CD8-positive, alpha-beta memory T cell (primary cell): ENCODE measurements at regions not wholly inside any gene's neighbourhood (a gene's known extent, or its start where the extent isn't known, plus 50 kb on each side); places are given as distances from the start of the nearest gene placed in this dataset.
"Not testable (repeated sequence)": the region's sequence is repeated elsewhere in the genome, so short reads cannot be mapped to it uniquely, and the experiment has no call there.

Source experiments
- CTCF ChIA-PET: fragments of 350-600 bp; sonication (Branson Sonifier 250); formaldehyde crosslinking; loops from one replicate; lab custom pipeline; 2021; ENCODE audit warnings: antibody characterized with exemption; lab: Charles Lee
- POLR2A ChIA-PET: fragments of 350-600 bp; sonication (Branson Sonifier 250); formaldehyde crosslinking; loops from one replicate; lab custom pipeline; 2021; ENCODE audit warnings: antibody characterized with exemption; lab: Charles Lee
- DNase-seq, 5 donors: peaks; one replicate each; pipeline versions ENCODE4 v3.0.0 to v3.0.0-alpha.2; 2020 to 2022; ENCODE audit warnings: mixed read lengths in 1 of 5
- H3K27ac ChIP-seq: one replicate; pipeline ENCODE4 v1.7.0; 2013; ENCODE audit warnings: low read depth, mild to moderate bottlenecking, low read length, moderate library complexity
- H3K27me3 ChIP-seq: 2 replicates; pipeline ENCODE4 v1.7.0; 2013; ENCODE audit warnings: low read length, mild to moderate bottlenecking; ENCODE audit not compliant: insufficient read depth, poor library complexity, severe bottlenecking
- H3K36me3 ChIP-seq: 2 replicates; pipeline ENCODE4 v1.7.0; 2013; ENCODE audit warnings: mild to moderate bottlenecking, low read length, moderate library complexity; ENCODE audit not compliant: insufficient read depth
- H3K4me1 ChIP-seq: 2 replicates; pipeline ENCODE4 v1.7.0; 2013; ENCODE audit warnings: mild to moderate bottlenecking, low read length, moderate library complexity; ENCODE audit not compliant: insufficient read depth
- H3K4me3 ChIP-seq: 2 replicates; pipeline ENCODE4 v1.7.0; 2013; ENCODE audit warnings: mild to moderate bottlenecking, low read length
- H3K9me3 ChIP-seq: 2 replicates; pipeline ENCODE4 v1.7.0; 2013; ENCODE audit warnings: mild to moderate bottlenecking, low read length
- H3K27ac Mint-ChIP-seq, 8 donors: one replicate each; pipeline ENCODE4 v1.8.0; 2020 to 2021; ENCODE audit warnings: mixed read lengths in 8 of 8, mild to moderate bottlenecking in 6 of 8, inconsistent platforms in 3 of 8, moderate library complexity in 3 of 8
- H3K27me3 Mint-ChIP-seq, 2 donors: one replicate each; pipeline ENCODE4 v1.8.0; 2020 to 2021; ENCODE audit warnings: mixed read lengths in 2 of 2, mild to moderate bottlenecking in 1 of 2, moderate library complexity in 1 of 2
- H3K36me3 Mint-ChIP-seq, 3 donors: one replicate each; pipeline ENCODE4 v1.8.0; 2020 to 2021; ENCODE audit warnings: mixed read lengths in 3 of 3, inconsistent platforms in 1 of 3, mild to moderate bottlenecking in 1 of 3
- H3K4me1 Mint-ChIP-seq, 3 donors: one replicate each; pipeline ENCODE4 v1.8.0; 2020 to 2021; ENCODE audit warnings: mixed read lengths in 3 of 3, inconsistent platforms in 1 of 3, mild to moderate bottlenecking in 1 of 3
- H3K4me3 Mint-ChIP-seq, 7 donors: one replicate each; pipeline ENCODE4 v1.8.0; 2020 to 2021; ENCODE audit warnings: mixed read lengths in 7 of 7, mild to moderate bottlenecking in 6 of 7, moderate library complexity in 4 of 7, inconsistent platforms in 2 of 7
- H3K9me3 Mint-ChIP-seq, 5 donors: one replicate each; pipeline ENCODE4 v1.8.0; 2020 to 2022; ENCODE audit warnings: mixed read lengths in 5 of 5, mild to moderate bottlenecking in 3 of 5, moderate library complexity in 2 of 5, inconsistent platforms in 1 of 5

DNA sequence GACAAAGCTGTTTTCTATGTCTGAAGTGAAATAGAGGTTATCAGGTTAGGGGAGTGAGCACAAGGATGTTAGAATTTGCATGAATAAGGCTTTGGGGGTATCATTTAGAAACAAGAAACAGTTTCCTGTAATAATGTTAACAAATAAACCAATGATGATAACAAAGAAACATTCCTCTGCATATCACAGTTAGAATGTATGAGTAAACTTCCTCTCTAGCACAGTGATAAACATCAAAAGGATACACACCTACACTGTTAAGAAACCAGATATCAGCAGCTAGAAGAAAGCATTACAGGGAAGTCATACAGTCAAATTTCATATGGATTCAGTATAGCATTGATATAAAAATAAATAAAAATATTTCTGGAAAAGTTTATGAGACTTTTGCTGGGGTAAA, 340.0 kb upstream of the MAGEB16 start:
- Mint-ChIP-seq H3K27me3 (peaks cover 0 to 7% of the 10 kb centered on the region in 2 donors), H3K9me3 (peaks cover 0 to 5% (median 2%) of the 10 kb centered on the region in 5 donors), H3K4me1 (no peaks in the 10 kb centered on the region), H3K36me3 (no peaks in the 10 kb centered on the region), H3K27ac (no peak overlapping the region), H3K4me3 (no peak overlapping the region)
- no peak for DNase-seq
- no peaks in the 10 kb centered on the region for H3K36me3 ChIP-seq
- POLR2A ChIA-PET = no interaction called here
- no peak overlapping the region for H3K27ac ChIP-seq
- no peaks in the 10 kb centered on the region for H3K27me3 ChIP-seq
- H3K4me1 ChIP-seq = no peaks in the 10 kb centered on the region
- H3K9me3 ChIP-seq = no peaks in the 10 kb centered on the region
- CTCF ChIA-PET = no interaction called here
- H3K4me3 ChIP-seq = no peak overlapping the region

DNA sequence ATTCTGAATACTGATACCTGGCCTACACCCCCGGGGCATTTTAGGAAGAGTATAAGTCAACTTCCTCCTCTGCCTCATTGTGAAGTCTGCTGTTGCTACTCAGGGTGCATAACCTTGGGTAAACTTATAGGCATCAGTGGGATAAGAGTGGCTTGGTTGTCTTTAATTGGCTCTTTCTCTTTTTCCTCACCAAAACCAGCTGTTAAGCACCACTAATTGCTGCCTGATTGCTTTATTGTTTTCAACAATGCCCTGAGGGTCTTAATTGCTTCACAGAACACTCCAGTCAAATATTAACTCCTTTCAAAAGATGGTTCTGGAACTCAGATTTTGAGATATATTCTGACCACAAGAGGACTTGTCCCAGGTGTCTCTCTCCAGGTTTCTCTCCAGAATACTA, 337.0 kb upstream of the MAGEB16 start:
- Mint-ChIP-seq H3K27me3 (peaks cover 0 to 7% of the 10 kb centered on the region in 2 donors), H3K36me3 (no peaks in the 10 kb centered on the region), H3K4me3 (no peak overlapping the region), H3K9me3 (peaks cover 0 to 4% (median 2%) of the 10 kb centered on the region in 5 donors), H3K4me1 (no peaks in the 10 kb centered on the region), H3K27ac (no peak overlapping the region)
- Histone ChIP-seq H3K9me3 (no peaks in the 10 kb centered on the region), H3K27ac (no peak overlapping the region), H3K4me1 (no peaks in the 10 kb centered on the region), H3K27me3 (no peaks in the 10 kb centered on the region), H3K36me3 (no peaks in the 10 kb centered on the region), H3K4me3 (no peak overlapping the region)
- POLR2A ChIA-PET = no interaction called here
- CTCF ChIA-PET = no interaction called here
- no peak for DNase-seq

DNA sequence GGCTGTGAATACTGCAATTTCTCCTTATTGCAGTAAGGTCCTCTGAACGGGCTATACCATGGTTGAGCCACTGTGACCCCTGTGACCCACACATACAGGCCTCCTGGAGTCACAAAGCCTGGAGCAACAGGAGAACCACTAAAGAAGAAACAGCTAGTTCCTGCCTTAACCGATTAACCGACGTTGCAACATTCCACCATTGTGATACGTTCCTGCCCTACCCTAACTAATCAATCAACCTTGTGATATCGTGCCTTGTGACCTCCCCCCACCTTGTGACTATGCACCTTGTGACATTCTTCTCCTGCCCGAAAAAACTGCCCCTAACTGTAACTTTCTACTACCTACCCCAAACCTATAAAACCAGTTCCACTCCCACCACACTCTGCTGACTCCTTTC, 301.5 kb upstream of the MAGEB16 start:
- H3K27ac ChIP-seq, CTCF ChIA-PET, H3K27me3 Mint-ChIP-seq: not testable (repeated sequence)

DNA sequence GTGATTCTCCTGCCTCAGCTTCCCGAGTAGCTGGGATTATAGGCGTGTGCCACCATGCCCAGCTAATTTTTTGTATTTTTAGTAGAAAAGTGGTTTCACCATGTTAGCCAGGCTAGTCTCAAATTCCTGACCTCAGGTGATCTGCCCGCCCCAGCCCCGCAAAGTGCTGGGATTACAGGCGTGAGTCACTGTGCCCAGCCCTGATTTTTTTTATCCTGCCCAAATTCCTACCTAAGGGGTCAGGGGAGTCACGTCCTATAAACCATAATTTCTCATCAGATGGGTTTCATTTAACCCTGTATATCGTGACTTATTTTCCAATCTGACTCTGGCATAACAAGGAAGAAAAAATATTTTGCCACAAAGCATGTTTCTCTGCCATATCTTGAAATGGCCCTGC, 300.7 kb upstream of the MAGEB16 start:
- H3K27ac Mint-ChIP-seq, H3K4me1 ChIP-seq, H3K27me3 ChIP-seq, POLR2A ChIA-PET, CTCF ChIA-PET, H3K27ac ChIP-seq, H3K9me3 Mint-ChIP-seq, DNase-seq, H3K36me3 ChIP-seq, H3K9me3 ChIP-seq, H3K27me3 Mint-ChIP-seq, H3K4me1 Mint-ChIP-seq, H3K4me3 ChIP-seq, H3K4me3 Mint-ChIP-seq, H3K36me3 Mint-ChIP-seq: not testable (repeated sequence)

More for the DNA sequence above, 301.5 kb upstream of the MAGEB16 start:
- H3K4me3 Mint-ChIP-seq, H3K4me3 ChIP-seq, H3K36me3 ChIP-seq, H3K4me1 ChIP-seq, H3K27me3 ChIP-seq, H3K9me3 Mint-ChIP-seq, H3K36me3 Mint-ChIP-seq, H3K9me3 ChIP-seq, H3K4me1 Mint-ChIP-seq, POLR2A ChIA-PET, DNase-seq: not testable (repeated sequence)
- H3K27ac Mint-ChIP-seq = peak overlapping the region in 1 of 8 donors; percentile 70

DNA sequence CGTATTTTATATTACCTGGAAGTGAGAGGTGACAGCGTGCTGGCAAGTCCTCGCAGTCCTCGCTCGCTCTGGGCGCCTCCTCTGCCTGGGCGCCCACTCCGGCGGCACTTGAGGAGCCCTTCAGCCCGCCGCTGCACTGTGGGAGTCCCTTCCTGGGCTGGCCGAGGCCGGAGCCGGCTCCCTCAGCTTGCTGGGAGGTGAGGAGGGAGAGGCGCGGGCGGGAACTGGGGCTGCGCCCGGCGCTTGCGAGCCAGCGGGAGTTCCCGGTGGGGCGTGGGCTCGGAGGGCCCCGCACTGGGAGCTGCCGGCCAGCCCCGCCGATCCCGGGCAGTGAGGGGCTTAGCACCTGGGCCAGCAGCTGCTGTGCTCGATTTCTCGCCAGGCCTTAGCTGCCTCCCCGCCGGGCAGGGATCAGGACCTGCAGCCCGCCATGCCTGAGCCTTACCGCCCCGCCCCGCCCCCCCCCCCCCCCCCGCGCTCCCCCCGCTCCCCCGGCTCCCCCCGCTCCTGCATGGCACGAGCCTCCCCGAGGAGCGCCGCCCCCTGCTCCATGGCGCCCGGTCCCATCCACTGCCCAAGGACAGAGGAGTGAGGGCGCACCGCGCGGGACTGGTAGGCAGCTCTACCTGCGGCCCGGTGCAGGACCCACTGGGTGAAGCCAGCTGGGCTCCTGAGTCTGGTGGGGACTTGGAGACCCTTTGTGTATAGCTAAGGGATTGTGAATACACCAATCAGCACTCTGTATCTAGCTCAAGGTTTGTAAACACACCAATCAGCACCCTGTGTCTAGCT, 298.9 kb upstream of the MAGEB16 start:
- no peaks in the 10 kb centered on the region for H3K36me3 ChIP-seq
- no peak overlapping the region for H3K4me3 ChIP-seq
- peaks cover 0 to 3% of the 10 kb centered on the region in 2 donors for H3K27me3 Mint-ChIP-seq
- H3K4me3 Mint-ChIP-seq = no peak overlapping the region
- no peak overlapping the region for H3K27ac ChIP-seq
- H3K36me3 Mint-ChIP-seq = no peaks in the 10 kb centered on the region
- ChIA-PET POLR2A (no interaction called here), CTCF (no interaction called here)
- no peak overlapping the region for H3K27ac Mint-ChIP-seq
- no peaks in the 10 kb centered on the region for H3K9me3 ChIP-seq
- DNase-seq = no peak
- no peaks in the 10 kb centered on the region for H3K4me1 Mint-ChIP-seq
- H3K9me3 Mint-ChIP-seq = peaks cover 0 to 8% (median 2%) of the 10 kb centered on the region in 5 donors
- no peaks in the 10 kb centered on the region for H3K27me3 ChIP-seq
- H3K4me1 ChIP-seq = no peaks in the 10 kb centered on the region

DNA sequence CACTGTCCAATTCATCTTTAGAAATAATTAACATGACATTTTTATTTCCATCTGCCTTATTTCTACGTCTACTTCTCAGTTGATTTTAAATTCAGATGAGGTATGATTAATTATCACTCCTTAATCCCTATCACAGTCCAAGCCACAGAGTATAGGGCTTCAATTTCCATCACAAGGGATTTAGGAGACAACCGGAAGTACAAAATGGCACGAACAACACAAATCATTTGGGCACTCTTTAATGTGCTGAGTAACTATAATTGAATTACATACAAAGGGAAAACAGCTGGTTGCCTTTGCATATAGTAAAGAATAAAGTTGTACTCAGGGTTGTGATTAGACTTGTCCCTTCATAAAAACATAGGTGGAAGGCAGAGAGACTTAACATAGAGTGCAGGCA, 290.4 kb upstream of the MAGEB16 start:
- no peak overlapping the region for H3K4me3 ChIP-seq
- no peak overlapping the region for H3K27ac ChIP-seq
- Mint-ChIP-seq H3K27ac (no peak overlapping the region), H3K9me3 (peaks cover 0 to 2% (median 0%) of the 10 kb centered on the region in 5 donors), H3K4me3 (no peak overlapping the region), H3K4me1 (no peaks in the 10 kb centered on the region), H3K27me3 (peaks cover 0 to 2% of the 10 kb centered on the region in 2 donors), H3K36me3 (no peaks in the 10 kb centered on the region)
- H3K36me3 ChIP-seq = no peaks in the 10 kb centered on the region
- H3K4me1 ChIP-seq = no peaks in the 10 kb centered on the region
- CTCF ChIA-PET = no interaction called here
- no peak for DNase-seq
- POLR2A ChIA-PET = no interaction called here
- H3K27me3 ChIP-seq = no peaks in the 10 kb centered on the region
- H3K9me3 ChIP-seq = no peaks in the 10 kb centered on the region

DNA sequence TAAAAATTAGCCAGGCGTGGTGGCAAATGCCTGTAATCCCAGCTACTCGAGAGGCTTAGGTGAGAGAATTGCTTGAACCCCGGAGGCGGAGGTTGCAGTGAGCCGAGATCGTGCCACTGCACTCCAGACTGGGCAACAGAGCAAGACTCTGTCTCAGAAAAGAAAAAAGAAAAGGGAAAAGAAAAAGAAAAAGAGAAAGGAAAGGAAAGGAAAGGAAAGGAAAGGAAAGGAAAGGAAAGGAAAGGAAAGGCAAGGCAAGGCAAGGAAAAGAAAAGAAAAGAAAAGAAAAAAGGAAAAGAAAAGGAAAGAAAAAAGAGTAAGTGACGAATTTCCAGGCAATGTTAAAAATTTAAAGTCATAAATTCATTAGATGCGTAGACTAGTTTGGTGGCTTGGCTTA, 250.1 kb upstream of the MAGEB16 start:
- H3K27ac Mint-ChIP-seq, H3K36me3 ChIP-seq, H3K9me3 ChIP-seq, H3K36me3 Mint-ChIP-seq, DNase-seq, POLR2A ChIA-PET, H3K4me1 Mint-ChIP-seq, H3K27me3 Mint-ChIP-seq, CTCF ChIA-PET, H3K4me1 ChIP-seq, H3K27ac ChIP-seq, H3K4me3 ChIP-seq, H3K27me3 ChIP-seq, H3K4me3 Mint-ChIP-seq: not testable (repeated sequence)
- peaks cover 0 to 12% (median 7%) of the 10 kb centered on the region in 5 donors for H3K9me3 Mint-ChIP-seq

DNA sequence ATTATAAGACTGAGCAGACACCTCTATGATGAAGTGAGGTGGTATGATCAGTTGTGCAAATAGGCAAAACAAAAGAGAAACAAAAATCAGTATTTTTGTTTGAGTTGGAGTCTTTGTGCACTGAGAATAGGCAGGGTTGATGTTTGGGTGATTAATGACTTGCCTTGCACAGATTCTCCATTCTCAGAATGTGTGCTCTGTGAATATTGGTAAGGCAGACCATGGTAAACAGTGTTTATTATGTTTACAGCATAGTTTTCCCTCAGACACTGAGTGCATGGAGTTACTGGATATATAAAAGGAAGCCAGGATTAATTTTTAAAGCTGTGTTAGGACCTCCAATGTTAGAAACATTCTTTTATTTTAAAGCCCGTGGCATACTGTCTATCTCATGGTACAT, 240.2 kb upstream of the MAGEB16 start:
- DNase-seq = no peak
- H3K27ac ChIP-seq = no peak overlapping the region
- no peaks in the 10 kb centered on the region for H3K27me3 ChIP-seq
- Mint-ChIP-seq H3K4me1 (no peaks in the 10 kb centered on the region), H3K27me3 (no peaks in the 10 kb centered on the region), H3K9me3 (peaks cover 0 to 2% (median 0%) of the 10 kb centered on the region in 5 donors), H3K4me3 (no peak overlapping the region), H3K36me3 (no peaks in the 10 kb centered on the region), H3K27ac (no peak overlapping the region)
- H3K4me3 ChIP-seq = no peak overlapping the region
- no peaks in the 10 kb centered on the region for H3K4me1 ChIP-seq
- ChIA-PET CTCF (no interaction called here), POLR2A (no interaction called here)
- no peaks in the 10 kb centered on the region for H3K9me3 ChIP-seq
- H3K36me3 ChIP-seq = no peaks in the 10 kb centered on the region
